HG03565 (cell line): ENCODE measurements at regions not wholly inside any gene's neighbourhood (a gene's known extent, or its start where the extent isn't known, plus 50 kb on each side); places are given as distances from the start of the nearest gene placed in this dataset.
"Not testable (repeated sequence)": the region's sequence is repeated elsewhere in the genome, so short reads cannot be mapped to it uniquely, and the experiment has no call there.

Experiments
- ATAC-seq: cut with Tn5 transposase; IDR thresholded peaks from one replicate; pipeline ENCODE4 v1.9.1; 2021; ENCODE audit warnings: mild to moderate bottlenecking, moderate library complexity; ENCODE audit not compliant: unreplicated experiment

- ATAC-seq, result no peak
Observed at GRCh38 chr12:103011974-103012763, 54.7 kb downstream of the ASCL1 start.

GRCh38 chr12:103012884-103013283, 55.4 kb downstream of the ASCL1 start:
- ATAC-seq, result no peak

DNA sequence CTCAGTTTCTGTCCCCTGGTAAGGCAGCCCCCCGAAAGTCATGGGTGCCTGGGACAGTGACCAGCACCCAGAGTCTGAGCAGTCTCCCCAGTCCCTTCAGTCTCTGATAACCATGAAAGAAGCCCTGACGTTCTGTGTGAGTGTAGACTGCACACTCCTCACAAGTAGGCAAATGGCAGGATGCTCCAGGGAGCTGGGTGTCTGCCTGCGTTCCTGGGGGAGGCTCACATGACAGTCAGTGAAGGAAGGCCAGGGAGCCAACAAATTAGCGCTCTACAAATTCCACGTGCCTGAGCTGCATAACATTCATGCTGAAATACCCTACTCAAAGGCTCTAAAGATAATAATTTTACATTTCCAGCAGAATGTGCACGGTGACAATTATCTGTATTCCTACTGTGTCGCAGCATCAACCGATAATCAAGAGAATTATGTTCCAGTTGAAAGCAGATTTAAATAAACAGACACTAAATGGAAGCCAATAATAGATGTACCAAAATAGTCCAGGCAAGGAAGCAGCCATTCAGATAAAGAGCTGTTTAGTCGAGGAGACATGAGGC, 56.3 kb downstream of the ASCL1 start:
- ATAC-seq, result no peak

DNA sequence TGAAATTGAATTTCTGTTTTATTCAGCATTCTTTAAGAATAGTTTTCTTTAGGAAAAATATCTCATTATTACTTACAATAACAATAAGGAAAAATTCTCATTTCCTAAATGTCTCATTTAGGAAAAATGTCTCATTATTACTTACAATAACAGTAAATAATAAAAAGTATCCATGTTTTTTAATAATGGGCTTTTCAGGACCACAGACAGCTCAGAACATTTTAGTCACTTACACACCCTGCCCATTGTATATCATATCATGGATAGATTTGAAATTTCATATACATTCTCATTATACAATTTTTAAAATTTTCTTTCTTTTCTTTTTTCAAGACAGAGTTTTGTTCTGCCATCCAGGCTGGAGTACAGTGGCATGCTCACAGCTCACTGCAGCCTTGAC, 58.9 kb downstream of the ASCL1 start:
- no peak for ATAC-seq

- ATAC-seq, result no peak
Observed at GRCh38 chr12:103020839-103021238, 63.4 kb downstream of the ASCL1 start.

GRCh38 chr12:103021538-103022218, 64.2 kb downstream of the ASCL1 start:
- ATAC-seq, result no peak

DNA sequence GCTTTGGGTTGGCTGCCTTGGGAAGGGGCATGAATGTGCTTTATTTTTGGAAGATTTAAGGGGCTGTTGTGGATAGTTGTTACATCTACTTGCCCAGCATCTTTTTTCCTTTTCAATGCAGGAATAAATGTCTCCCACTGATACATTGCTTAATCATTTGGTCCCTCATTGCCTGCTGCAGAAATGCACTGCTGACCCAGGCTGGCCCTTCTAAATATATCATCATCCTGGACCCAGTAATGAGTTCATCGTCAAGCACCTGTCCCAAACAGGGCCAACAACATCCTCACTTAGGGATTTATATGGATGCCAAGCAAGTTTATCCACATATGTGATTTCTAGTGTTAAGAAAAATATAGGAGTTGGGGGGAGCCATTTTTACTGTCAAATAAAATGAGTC, 67.2 kb downstream of the ASCL1 start:
- ATAC-seq, result no peak

DNA sequence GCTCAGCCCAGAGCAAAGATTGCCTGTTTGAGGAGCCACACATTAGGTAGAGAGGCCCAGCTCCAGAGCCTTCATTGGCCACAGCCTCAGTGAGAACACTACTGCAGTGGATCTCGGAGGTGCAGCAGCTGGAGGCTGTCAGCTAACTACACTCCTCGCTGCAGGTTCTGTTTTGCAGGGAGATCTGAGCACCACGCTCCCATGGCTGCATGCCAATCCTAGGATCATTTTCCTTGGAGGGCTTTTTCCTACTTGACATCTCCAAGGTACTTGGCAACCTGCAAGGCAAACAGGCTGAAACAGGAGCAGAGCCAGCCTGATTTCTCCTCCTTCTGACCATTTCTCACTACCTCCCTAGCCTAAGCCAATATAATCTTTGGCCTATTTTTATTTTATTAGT, 69.2 kb downstream of the ASCL1 start:
- not testable (repeated sequence) for ATAC-seq

- ATAC-seq, result no peak
Observed at GRCh38 chr12:103028881-103029639, 71.6 kb downstream of the ASCL1 start.

- no peak for ATAC-seq
Observed at GRCh38 chr12:103036581-103037214, 79.2 kb downstream of the ASCL1 start.

DNA sequence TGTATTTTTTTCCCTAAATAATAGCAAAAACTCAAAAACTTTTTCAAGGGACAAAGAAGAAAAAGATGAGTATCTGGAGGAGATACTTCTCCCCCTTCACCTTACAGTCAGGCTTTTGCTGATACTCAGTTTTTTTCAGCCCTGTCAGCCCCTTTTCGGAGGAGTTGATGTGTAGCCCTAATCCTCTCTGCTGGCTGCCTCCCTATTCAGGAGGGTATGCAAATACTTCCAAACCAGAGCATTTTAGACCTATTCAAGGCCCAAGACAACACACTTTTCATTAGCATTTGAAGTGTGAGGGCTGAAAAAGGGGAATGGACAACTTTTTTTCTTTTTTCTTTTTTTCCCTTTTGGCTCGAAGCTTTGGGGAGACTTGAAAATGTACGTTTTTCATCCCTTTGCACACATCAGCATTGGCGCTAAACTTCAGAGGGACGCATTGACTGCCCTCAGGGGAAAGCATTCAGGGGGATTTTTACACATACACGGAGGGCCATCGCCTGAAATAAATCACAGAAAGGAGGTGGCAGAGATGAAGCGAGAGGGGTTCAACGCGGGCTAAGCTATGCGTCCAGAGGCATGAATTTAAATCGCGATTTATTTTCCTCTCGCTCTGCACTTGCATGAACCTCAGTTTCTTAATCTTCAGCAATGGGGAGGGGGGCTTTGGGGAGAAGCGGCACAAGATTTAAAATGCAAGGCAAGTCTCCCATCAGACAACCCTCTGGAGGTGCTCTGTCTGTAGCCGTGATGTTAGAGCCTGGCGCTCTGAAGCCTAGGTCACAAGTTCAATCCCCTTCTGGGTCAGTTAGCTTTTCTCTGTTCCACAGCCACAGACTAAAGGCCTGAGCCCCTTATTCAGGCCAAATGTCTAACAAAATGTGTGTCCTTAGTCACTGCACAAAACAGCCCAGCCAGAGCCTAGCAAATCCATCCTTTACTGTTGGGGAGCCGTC, 86.3 kb downstream of the ASCL1 start:
- no peak for ATAC-seq

DNA sequence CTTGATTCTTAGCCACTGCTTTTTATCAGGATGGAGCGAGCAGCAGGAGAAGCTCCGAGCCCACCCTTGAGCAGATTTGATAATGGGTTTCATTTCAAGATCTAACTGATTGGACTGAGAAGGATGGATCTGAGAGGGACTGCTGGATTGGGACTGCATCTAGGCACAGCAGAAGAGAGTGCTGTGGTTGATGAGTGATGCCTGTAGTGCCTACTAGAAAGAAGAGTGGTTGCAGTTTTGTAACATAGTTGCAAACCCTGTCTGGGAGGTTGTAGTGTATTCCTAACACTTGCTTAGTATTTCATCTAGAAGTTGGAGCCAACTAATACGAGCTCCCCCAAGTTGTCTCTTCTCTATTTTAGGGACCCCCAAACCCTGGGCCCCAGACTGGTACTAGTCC, 88.7 kb downstream of the ASCL1 start:
- ATAC-seq, result no peak

DNA sequence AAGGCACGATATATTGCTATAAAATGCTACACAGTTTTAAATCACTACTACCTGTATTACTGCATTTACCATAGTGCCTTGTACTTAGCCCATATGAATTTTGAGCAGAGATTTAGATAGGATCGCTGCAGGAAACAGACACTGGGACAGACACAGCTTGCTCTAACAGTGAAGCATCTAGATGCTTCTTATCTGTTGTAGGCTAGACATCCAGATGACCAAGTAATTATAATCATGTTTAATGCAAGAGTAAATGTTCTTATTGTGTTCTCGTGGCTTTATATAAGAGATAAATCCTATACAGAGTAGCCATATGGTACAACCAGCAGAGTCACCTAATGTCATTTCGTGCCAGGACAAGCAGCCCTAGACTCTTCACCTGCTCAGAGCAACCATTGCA, 92.8 kb downstream of the ASCL1 start:
- ATAC-seq, result no peak

DNA sequence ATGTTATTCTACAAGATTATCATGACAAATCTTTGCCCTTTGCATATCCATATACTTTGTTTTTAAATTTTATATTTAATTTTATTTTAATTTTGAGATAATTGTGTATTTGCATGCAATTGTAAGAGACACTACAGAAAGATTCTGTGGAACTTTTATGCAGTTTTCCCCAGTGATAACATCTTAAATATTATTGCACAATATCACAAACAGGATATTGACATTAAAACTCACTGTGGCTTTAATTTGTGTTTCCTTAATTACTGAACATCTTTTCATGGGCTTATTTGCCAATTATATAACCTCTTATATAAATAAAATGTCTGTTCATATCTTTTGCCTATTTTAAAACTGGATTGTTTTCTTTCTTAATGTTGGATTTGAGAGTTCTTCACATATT, 95.6 kb downstream of the ASCL1 start:
- ATAC-seq, result no peak

DNA sequence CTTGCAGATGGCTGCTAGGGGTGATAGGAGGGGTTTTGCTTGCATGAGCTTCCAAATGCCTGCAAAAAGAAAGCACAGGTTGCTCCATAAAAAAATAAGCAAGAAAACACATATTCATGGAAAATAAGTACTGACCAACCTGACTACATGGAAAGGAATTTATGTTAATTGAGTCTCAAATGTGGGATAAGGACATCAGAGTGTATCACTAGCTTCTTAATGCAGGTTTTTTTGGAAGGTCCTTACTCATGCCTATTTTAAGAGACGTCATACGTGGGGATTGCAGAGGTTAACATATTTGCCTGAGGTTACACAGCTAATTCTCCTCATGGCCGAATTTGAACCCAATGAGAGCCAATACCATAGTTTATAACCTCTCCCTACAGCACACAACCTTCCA, 116.2 kb downstream of the ASCL1 start:
- no peak for ATAC-seq

- no peak for ATAC-seq
Observed at GRCh38 chr12:103075848-103076247, 118.4 kb downstream of the ASCL1 start.

- no peak for ATAC-seq
Observed at GRCh38 chr12:103077108-103077773, 119.8 kb downstream of the ASCL1 start.

- ATAC-seq, result peak; percentile 64
Observed at GRCh38 chr12:103085541-103085940, 128.1 kb downstream of the ASCL1 start.

GRCh38 chr12:103086471-103086870, 129.0 kb downstream of the ASCL1 start:
- ATAC-seq, result no peak
